BJ (cell line): ENCODE measurements at regions not wholly inside any gene's neighbourhood (a gene's known extent, or its start where the extent isn't known, plus 50 kb on each side); places are given as distances from the start of the nearest gene placed in this dataset.

Experiments
- CTCF ChIA-PET: fragments of 350-600 bp; formaldehyde crosslinking; extraction: SDS; loops from one replicate; lab custom pipeline; 2021; ENCODE audit warnings: antibody characterized with exemption, inconsistent platforms; lab: Yijun Ruan, JAX
- POLR2A ChIA-PET: fragments of 300-600 bp; sonication (Branson Sonifier 250); formaldehyde crosslinking; extraction: SDS; loops from one replicate; lab custom pipeline; 2021; ENCODE audit warnings: antibody characterized with exemption; lab: Charles Lee
- DNase-seq: peaks from one replicate; pipeline ENCODE4 v3.0.0-alpha.2; 2011; ENCODE audit warnings: low read depth
- H3K27me3 ChIP-seq: 2 replicates; pipeline ENCODE4 v1.6.0; 2011; ENCODE audit warnings: low read length; ENCODE audit not compliant: control insufficient read depth, insufficient read depth
- H3K36me3 ChIP-seq: 2 replicates; pipeline ENCODE4 v1.5.1; 2011; ENCODE audit warnings: low read length; ENCODE audit not compliant: control insufficient read depth, insufficient read depth
- H3K4me3 ChIP-seq: 2 replicates; pipeline ENCODE4 v1.5.1; 2011; ENCODE audit warnings: low read depth, mild to moderate bottlenecking, control low read depth, low read length
- TF ChIP-seq, protein P1 (sequence below): IDR thresholded peaks from 2 replicates; pipeline ENCODE4 v1.5.1; 2011; ENCODE audit warnings: low read depth, mild to moderate bottlenecking, control low read depth, inconsistent platforms, low read length, moderate library complexity; ENCODE audit not compliant: insufficient read depth

DNA sequence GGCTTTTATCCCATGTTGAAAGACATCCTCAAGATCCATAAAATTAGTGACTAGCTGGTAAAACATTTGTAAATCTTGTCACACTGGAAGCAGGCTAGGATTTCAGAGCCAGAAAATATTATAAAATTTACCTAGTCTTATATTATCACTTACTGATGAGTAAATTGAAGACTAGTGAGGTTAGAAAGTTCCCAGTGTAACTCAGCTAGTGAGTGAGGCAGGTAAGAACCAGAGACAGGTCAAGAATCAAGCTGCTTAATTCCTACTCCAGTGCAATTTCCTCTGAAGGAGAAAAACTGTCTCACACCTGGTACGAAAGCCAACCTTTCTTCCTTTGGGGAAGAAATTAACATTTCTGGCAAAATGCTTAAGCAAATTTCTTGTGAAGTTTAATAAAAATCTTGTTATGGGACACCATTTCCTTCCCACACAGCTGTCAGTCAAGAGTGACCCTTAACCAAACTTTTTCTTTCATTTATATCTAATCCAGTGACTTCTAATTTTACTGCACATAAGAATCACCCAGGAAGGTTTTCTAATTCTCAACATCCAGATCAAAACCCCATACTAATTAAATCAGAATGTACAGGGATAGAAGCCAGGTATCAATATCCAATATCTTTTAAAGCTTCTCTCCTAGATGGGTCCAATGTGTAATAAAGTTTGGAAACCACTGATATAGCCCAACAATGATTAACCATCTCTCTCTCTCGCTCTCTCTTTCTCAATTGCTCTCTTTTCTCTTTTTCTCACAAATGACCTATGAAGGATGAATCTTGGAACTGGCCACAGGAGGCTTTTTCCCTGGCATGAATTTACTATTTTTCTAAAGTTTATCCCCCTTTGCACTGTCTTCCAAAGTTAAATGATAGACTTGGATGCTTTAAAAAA, 264.3 kb upstream of the SLC39A10 start:
- CTCF ChIA-PET = interaction anchor here (0.8 kb wide), 1 partner anchor 10 kb away, joined by 3 read pairs; no protein-coding TSS in a partner anchor
- TF ChIP-seq, protein P1, sequence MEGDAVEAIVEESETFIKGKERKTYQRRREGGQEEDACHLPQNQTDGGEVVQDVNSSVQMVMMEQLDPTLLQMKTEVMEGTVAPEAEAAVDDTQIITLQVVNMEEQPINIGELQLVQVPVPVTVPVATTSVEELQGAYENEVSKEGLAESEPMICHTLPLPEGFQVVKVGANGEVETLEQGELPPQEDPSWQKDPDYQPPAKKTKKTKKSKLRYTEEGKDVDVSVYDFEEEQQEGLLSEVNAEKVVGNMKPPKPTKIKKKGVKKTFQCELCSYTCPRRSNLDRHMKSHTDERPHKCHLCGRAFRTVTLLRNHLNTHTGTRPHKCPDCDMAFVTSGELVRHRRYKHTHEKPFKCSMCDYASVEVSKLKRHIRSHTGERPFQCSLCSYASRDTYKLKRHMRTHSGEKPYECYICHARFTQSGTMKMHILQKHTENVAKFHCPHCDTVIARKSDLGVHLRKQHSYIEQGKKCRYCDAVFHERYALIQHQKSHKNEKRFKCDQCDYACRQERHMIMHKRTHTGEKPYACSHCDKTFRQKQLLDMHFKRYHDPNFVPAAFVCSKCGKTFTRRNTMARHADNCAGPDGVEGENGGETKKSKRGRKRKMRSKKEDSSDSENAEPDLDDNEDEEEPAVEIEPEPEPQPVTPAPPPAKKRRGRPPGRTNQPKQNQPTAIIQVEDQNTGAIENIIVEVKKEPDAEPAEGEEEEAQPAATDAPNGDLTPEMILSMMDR = no peak
- no peak overlapping the region for H3K4me3 ChIP-seq
- H3K27me3 ChIP-seq = no peaks in the 10 kb centered on the region
- DNase-seq = no peak
- POLR2A ChIA-PET = interaction anchor here (0.5 kb wide), 1 partner anchor 27 kb away, joined by 3 read pairs; no protein-coding TSS in a partner anchor
- H3K36me3 ChIP-seq = no peaks in the 10 kb centered on the region

DNA sequence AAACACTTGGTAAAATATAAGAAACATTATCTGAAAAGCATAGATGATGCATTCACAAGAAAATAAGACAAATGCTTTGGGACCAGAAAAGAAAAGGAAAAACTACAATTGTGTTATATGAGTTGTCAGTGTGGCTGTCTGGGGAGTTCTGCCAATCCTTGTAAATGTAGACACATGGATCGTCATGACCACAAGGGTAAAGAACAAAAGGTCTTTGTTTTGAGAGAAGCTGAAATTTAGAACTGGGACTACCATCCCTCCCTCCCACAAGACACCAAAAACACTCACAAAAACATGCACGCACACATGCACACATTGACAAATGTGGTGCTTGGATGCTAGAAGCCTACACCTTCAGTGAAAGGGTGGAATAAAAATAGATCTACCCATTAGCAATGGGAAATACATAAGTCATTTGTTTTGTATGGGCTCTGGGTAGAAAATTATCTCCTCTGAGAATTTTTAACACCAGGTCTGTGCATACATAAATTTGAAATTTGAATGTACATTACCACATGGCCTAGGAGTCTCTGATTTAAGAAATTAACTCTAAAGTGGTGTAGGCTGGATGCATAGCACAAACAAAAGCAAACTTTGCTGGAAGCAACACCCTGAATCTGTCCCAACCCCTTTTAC, 266.2 kb upstream of the SLC39A10 start:
- H3K36me3 ChIP-seq = no peaks in the 10 kb centered on the region
- ChIA-PET CTCF (no interaction called here), POLR2A (no interaction called here)
- no peak for DNase-seq
- TF ChIP-seq, protein P1 = no peak
- H3K4me3 ChIP-seq = no peak overlapping the region
- no peaks in the 10 kb centered on the region for H3K27me3 ChIP-seq

DNA sequence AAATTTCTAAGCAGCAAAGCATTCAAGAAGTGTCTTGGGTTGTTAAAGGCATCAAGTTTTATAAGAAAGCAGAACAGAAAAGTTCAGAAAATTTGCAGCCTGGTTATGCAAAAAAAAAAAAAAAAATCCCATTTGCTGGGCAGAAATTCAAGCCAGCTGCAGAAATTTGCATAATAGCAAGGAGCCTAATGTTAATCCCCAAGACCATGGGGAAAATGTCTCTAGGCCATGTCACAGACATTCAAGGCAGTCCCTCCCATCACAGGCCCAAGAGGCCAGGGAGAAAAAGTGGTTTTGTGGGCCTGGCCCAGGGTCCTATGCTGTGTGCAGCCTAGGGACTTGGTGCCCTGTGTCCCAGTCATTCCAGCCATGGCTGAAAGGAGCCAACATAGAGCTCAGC, 269.0 kb upstream of the SLC39A10 start:
- Histone ChIP-seq H3K36me3 (no peaks in the 10 kb centered on the region), H3K27me3 (no peaks in the 10 kb centered on the region), H3K4me3 (no peak overlapping the region)
- DNase-seq = no peak
- CTCF ChIA-PET = no interaction called here
- TF ChIP-seq, protein P1 = no peak
- POLR2A ChIA-PET = no interaction called here

DNA sequence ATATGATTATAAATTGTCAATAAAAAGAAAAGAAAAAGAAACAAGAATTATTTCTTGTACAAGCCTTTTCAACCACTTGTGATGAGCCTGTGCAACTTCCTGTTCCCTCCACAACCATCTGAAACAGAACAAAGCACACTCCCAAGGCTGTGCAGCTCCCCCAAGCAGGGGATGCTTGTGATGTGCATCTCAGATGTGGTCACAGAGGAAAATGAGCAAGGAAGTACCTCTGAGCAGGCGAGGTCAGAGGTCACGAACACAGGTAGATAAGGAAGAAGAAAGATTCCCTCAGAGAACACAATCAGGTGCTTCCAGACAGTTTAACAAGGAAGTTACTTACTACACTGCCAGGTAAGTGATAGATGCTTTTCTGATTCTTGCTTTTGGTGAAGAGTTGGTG, 274.8 kb upstream of the SLC39A10 start:
- TF ChIP-seq, protein P1 = no peak
- ChIA-PET CTCF (no interaction called here), POLR2A (no interaction called here)
- Histone ChIP-seq H3K36me3 (no peaks in the 10 kb centered on the region), H3K4me3 (no peak overlapping the region), H3K27me3 (no peaks in the 10 kb centered on the region)
- DNase-seq = no peak
